ENCODE measurements at regions not wholly inside any gene's neighbourhood (a gene's known extent, or its start where the extent isn't known, plus 50 kb on each side); places are given as distances from the start of the nearest gene placed in this dataset.

GRCh38 chr12:68487721-68488309 lies 122.9 kb upstream of the RAP1B start:
- H3K27me3 ChIP-seq (ENCODE audit: insufficient read depth, poor library complexity, severe bottlenecking): no peaks in the 10 kb centered on the region
- ATAC-seq (ENCODE audit: low read depth) (no peak), DNase-seq (ENCODE audit: low spot score) (no peak)
- TF ChIP-seq CTCF (IDR thresholded peaks at IDR 0.05; ENCODE audit: poor library complexity, severe bottlenecking): no peak
- H3K36me3 ChIP-seq (ENCODE audit: low read depth): no peaks in the 10 kb centered on the region
- peaks cover 10% of the 10 kb centered on the region for H3K4me1 ChIP-seq (ENCODE audit: insufficient read depth, poor library complexity, severe bottlenecking)
- no peaks in the 10 kb centered on the region for H3K9me3 ChIP-seq (ENCODE audit: severe bottlenecking)
- no peak overlapping the region for H3K27ac ChIP-seq (ENCODE audit: poor library complexity, severe bottlenecking)
- no peak overlapping the region for H3K4me3 ChIP-seq (ENCODE audit: severe bottlenecking)

- Histone ChIP-seq H3K4me3 (ENCODE audit: severe bottlenecking) (no peak overlapping the region), H3K9me3 (ENCODE audit: severe bottlenecking) (no peaks in the 10 kb centered on the region), H3K36me3 (ENCODE audit: low read depth) (no peaks in the 10 kb centered on the region), H3K4me1 (ENCODE audit: insufficient read depth, poor library complexity, severe bottlenecking) (no peaks in the 10 kb centered on the region), H3K27ac (ENCODE audit: poor library complexity, severe bottlenecking) (no peak overlapping the region), H3K27me3 (ENCODE audit: insufficient read depth, poor library complexity, severe bottlenecking) (no peaks in the 10 kb centered on the region)
- no peak for ATAC-seq (ENCODE audit: low read depth)
- DNase-seq (ENCODE audit: low spot score): no peak
- TF ChIP-seq CTCF (IDR thresholded peaks at IDR 0.05; ENCODE audit: poor library complexity, severe bottlenecking): no peak
Measured at GRCh38 chr12:68489273-68489672, 121.4 kb upstream of the RAP1B start.

GRCh38 chr12:68490476-68490875 lies 120.2 kb upstream of the RAP1B start:
- no peaks in the 10 kb centered on the region for H3K9me3 ChIP-seq (ENCODE audit: severe bottlenecking)
- ATAC-seq (ENCODE audit: low read depth) (no peak), DNase-seq (ENCODE audit: low spot score) (no peak)
- no peak overlapping the region for H3K27ac ChIP-seq (ENCODE audit: poor library complexity, severe bottlenecking)
- no peak overlapping the region for H3K4me3 ChIP-seq (ENCODE audit: severe bottlenecking)
- no peak for TF ChIP-seq CTCF (IDR thresholded peaks at IDR 0.05; ENCODE audit: poor library complexity, severe bottlenecking)
- H3K4me1 ChIP-seq (ENCODE audit: insufficient read depth, poor library complexity, severe bottlenecking): no peaks in the 10 kb centered on the region
- no peaks in the 10 kb centered on the region for H3K27me3 ChIP-seq (ENCODE audit: insufficient read depth, poor library complexity, severe bottlenecking)
- no peaks in the 10 kb centered on the region for H3K36me3 ChIP-seq (ENCODE audit: low read depth)

GRCh38 chr12:68491204-68491960 lies 119.3 kb upstream of the RAP1B start:
- TF ChIP-seq CTCF (IDR thresholded peaks at IDR 0.05; ENCODE audit: poor library complexity, severe bottlenecking): no peak
- DNase-seq (ENCODE audit: low spot score) (no peak), ATAC-seq (ENCODE audit: low read depth) (no peak)
- no peaks in the 10 kb centered on the region for H3K4me1 ChIP-seq (ENCODE audit: insufficient read depth, poor library complexity, severe bottlenecking)
- H3K36me3 ChIP-seq (ENCODE audit: low read depth): no peaks in the 10 kb centered on the region
- H3K4me3 ChIP-seq (ENCODE audit: severe bottlenecking): no peak overlapping the region
- no peaks in the 10 kb centered on the region for H3K27me3 ChIP-seq (ENCODE audit: insufficient read depth, poor library complexity, severe bottlenecking)
- no peaks in the 10 kb centered on the region for H3K9me3 ChIP-seq (ENCODE audit: severe bottlenecking)
- H3K27ac ChIP-seq (ENCODE audit: poor library complexity, severe bottlenecking): no peak overlapping the region

Measured in RWPE2 (cell line).